ENCODE measurements at regions not wholly inside any gene's neighbourhood (a gene's known extent, or its start where the extent isn't known, plus 50 kb on each side); places are given as distances from the start of the nearest gene placed in this dataset.
A peak's percentile ranks its signal among the peaks of the same experiment; 100 is the strongest.
"Not testable (repeated sequence)": the region's sequence is repeated elsewhere in the genome, so short reads cannot be mapped to it uniquely, and the experiment has no call there.

DNA sequence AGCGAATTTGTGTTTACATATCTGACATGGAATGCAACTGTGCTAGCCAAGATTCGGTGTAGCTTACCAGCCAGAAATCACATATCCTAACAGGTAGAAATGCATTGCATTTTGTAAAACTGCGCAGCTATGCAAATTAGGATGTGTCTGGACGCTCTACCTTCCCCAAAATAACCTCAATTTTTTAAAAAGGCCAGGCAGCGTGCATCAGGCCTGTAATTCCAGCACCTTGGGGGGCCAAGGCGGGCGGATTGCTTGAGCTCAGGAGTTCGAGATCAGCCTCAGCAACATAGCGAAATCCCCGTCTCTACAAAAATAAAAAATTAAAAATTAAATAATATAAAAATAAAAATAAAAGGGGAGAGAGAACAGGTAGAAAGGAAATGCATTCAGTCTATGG is 305.0 kb downstream of the TYW1 start:
- DNase-seq, result peak; percentile 10

GRCh38 chr7:67302113-67303039 is 305.7 kb downstream of the TYW1 start:
- DNase-seq, result peak; percentile 100

DNA sequence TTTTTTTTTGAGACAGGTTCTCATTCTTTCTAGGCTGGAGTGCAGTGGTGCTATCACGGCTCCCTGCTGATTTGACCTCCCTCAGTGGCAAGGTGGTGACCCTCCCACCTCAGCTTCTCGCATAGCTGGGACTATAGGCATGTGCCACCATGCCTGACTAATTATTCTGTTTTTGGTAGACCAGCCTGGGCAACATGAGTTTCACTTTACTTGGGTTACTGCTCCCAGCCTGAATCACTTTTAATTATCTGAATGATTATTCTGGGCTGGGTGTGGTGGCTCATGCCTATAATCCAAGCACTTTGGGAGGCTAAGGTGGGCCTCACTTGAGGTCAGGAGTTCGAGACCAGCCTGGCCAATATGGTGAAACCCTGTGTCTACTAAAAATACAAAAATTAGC is 308.2 kb downstream of the TYW1 start:
- DNase-seq, result not testable (repeated sequence)

GRCh38 chr7:67306331-67306730 is 309.7 kb downstream of the TYW1 start:
- DNase-seq, result no peak

DNA sequence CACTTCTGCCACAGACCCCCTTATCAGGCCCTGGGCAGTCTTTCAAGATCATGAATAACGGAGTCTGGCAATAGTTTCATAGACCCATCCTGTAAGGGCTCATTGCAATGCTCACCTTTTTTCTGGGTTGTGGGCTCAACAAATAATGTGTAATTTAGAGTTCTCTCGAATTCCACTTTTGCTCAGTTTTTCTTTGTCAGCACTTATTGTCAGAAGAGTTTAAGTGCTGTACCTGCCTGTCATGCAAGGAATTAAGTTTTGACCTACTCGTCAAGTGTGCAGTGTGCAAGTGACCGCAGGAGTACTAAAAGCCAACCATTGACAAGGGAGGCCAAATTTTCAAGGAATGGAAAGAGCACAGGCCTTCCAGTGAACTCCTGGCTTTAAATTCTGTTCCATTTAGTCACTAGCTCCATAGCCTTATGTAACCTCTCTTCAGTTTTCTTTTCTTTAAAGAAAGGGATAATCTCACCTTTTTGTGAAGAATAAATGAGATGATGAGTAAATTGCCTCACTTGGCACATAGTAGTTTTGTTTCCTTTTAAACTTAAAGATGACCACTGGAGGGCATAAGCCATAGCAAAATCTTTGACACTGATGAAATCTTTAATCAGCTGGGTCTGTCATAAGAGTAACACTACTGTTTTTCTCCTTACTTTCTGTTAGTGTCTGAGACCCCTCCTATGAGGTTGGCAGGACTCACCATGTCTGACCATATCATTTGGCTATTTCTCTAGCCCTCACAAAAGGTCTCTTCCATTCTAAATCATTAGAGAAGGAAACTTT is 313.3 kb downstream of the TYW1 start:
- no peak for DNase-seq

GRCh38 chr7:67311901-67312300 is 315.3 kb downstream of the TYW1 start:
- no peak for DNase-seq

DNA sequence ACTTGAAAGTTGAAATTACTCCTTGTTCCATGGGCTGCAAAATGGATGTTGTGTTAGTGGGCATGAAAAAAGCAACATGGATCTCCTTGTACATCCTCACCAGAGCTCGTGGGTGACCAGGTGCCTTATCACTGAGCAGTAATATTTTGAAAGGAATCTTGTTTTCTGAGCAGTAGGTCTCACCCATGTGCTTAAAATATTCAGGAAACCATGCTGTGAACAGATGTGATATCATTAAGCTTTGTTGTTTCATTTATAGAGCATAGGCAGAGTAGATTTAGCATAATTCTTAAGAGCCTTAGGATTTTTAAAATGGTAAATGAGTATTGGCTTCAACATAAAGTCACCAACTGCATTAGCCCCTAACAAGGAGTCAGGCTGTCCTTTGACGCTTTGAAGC is 316.6 kb downstream of the TYW1 start:
- DNase-seq, result no peak

DNA sequence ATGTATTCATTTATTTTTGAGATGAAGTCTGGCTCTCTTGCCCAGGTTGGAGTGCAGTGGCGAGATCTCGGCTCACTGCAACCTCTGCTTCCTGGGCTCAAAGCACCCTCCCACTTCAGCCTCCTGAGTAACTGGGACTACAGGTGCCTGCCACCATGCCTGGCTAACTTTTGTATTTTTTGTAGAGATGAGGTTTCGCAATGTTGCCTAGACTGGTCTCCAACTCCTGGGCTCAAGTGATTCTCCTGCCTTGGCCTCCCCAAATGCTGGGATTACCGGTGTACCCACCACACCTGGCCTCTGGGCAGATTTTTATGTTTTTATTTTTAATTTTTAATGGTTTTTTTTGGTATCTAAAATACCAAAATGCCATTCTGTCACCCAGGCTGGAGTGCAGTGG is 320.3 kb downstream of the TYW1 start:
- DNase-seq, result not testable (repeated sequence)

DNA sequence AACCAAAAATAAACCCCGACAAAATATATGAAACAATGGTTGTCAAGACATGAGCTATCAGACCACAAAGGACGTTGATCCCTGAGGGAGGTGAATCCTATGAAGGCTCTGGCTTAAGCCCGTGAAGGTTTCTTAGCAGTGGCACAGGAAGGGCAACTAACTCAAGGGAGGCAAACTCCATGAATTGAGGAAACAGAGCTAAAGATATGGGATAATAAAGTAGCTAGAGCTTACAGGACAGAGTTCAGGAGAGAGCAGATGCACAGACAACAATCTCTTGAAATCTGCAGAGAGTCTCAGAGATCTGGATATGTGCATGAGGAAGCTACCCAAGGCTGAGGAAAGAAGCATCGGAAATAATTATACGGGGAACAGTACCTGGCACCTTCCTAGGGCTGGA is 331.6 kb downstream of the TYW1 start:
- DNase-seq, result not testable (repeated sequence)

DNA sequence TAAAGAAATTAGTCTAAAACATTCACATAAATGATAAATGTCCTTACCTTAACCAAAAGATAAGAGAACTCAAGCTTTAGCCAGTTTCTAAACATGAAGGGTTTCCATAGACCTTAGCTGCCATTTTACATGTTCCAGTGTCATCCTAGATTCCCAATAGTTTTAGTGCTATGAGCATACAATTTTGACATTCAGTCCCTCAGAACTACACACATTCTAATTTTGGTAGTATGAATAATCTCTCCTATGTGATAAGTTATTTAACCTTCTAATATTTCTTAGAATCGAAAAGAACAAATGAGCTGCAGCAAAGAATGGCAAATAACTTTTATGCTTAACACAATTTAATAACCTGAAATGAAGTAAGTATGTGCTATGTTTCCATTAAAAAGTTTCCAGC is 338.5 kb downstream of the TYW1 start:
- not testable (repeated sequence) for DNase-seq

- DNase-seq, result not testable (repeated sequence)
These were observed 339.0 kb downstream of the TYW1 start for GRCh38 chr7:67335663-67336062.

GRCh38 chr7:67338545-67338944 is 341.9 kb downstream of the TYW1 start:
- not testable (repeated sequence) for DNase-seq

- DNase-seq, result no peak
These were observed 344.6 kb downstream of the TYW1 start for GRCh38 chr7:67341153-67341768.

- DNase-seq, result no peak
These were observed 346.5 kb downstream of the TYW1 start for GRCh38 chr7:67343114-67343513.

GRCh38 chr7:67343572-67343971 is 346.9 kb downstream of the TYW1 start:
- DNase-seq, result no peak

GRCh38 chr7:67344481-67345193 is 348.0 kb downstream of the TYW1 start:
- DNase-seq, result no peak

- DNase-seq, result no peak
These were observed 349.5 kb downstream of the TYW1 start for GRCh38 chr7:67346126-67346525.

DNA sequence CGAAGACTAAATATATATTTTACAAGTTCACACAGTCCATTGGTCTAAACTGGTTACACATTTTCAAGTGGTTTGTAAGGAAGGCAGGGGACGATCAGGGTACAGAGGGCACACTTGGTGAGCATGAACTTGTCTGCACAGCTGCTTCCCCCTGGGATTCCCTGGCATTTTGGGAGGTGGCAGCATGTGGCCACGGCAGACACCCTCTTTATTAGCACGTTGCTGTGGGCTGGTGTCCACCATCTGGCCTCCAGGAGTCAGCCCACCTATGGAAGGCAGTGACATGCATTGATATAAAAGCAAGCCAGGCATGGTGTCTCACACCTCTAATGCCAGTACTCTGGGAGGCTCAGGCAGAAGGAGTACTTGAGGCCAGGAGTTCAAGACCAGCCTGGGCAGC is 350.2 kb downstream of the TYW1 start:
- DNase-seq, result no peak

GRCh38 chr7:67348171-67348570 is 351.5 kb downstream of the TYW1 start:
- DNase-seq, result no peak

DNA sequence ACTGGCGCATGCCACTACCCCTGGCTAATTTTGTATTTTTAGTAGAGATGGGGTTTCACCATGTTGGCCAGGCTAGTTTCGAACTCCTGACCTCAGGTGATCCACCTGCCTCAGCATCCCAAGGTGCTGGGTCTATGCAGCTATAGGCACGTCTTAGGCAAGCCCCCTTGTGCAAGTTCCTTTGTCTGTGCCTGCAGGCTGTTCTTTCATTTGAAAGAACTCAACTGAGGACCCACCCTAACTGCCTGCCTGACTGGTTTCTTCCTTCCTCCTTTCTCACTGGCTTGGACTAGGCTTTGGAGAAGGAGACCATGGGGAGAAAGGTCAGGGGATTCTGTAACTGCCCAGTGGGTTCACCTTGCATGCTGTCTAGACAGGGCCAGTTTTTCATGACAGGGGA is 361.0 kb downstream of the TYW1 start:
- DNase-seq, result not testable (repeated sequence)

- DNase-seq, result peak; percentile 43
These were observed 361.7 kb downstream of the TYW1 start for GRCh38 chr7:67358316-67358715.

DNA sequence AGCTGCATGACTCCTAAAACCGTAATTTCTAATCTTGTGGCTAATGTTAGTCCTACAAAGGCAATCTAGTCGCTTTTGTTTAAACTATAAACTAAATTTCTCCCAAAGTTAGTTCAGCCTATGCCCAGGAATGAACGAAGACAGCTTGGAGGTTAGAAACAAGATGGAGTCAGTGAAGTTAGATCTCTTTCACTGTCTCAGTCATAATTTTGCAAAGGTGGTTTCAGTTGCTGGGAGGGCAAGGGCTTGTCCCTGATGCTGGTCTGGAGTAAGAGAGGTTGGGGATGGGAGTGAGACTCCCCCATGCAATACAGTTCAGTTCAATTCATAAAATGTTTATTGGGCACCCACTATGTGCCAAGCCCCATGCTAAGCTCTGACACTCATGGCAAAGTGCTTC is 362.1 kb downstream of the TYW1 start:
- DNase-seq, result not testable (repeated sequence)

DNA sequence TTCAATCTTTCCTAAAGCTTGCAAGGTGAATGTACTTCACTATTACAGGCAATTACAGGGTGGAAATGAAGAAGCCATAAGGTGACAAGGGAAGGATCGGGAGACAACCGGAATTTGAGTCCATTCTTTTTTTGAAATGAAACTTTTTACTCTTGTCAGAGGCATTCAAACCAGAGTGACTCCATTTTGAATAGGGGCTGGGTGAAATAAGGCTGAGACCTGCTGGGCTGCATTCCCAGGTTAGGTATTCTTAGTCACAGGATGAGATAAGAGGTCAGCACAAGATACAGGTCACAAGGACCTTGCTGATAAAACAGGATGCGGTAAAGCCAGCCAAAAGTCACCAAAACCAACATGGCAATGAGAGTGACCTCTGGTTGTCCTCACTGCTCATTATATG is 363.3 kb downstream of the TYW1 start:
- DNase-seq, result peak; percentile 8
